Right lobe of liver (tissue), 4 donors: ENCODE measurements at regions not wholly inside any gene's neighbourhood (a gene's known extent, or its start where the extent isn't known, plus 50 kb on each side); places are given as distances from the start of the nearest gene placed in this dataset.
"Not testable (repeated sequence)": the region's sequence is repeated elsewhere in the genome, so short reads cannot be mapped to it uniquely, and the experiment has no call there.

Experiments used
- POLR2A ChIP-seq: fragments of 450-650 bp; IDR thresholded peaks from one replicate; pipeline ENCODE4 v1.6.1; 2017; ENCODE audit warnings: antibody characterized with exemption, mild to moderate bottlenecking
- TF ChIP-seq, protein P1 (sequence below), 4 donors: fragments of 200-600 bp in 3 of 4; fragments of 450-650 bp in 1 of 4; IDR thresholded peaks; one replicate each; pipeline versions ENCODE4 v1.5.1 to v1.8.0; 2016 to 2022; ENCODE audit warnings: antibody characterized with exemption in 4 of 4, mild to moderate bottlenecking in 2 of 4
- donor health status: DM: no; HTN: no; CAD: no.
- donor health status: DM: no; HTN: no; CAD: no.
- donor health status: DM: no; HTN: yes; CAD: no.

DNA sequence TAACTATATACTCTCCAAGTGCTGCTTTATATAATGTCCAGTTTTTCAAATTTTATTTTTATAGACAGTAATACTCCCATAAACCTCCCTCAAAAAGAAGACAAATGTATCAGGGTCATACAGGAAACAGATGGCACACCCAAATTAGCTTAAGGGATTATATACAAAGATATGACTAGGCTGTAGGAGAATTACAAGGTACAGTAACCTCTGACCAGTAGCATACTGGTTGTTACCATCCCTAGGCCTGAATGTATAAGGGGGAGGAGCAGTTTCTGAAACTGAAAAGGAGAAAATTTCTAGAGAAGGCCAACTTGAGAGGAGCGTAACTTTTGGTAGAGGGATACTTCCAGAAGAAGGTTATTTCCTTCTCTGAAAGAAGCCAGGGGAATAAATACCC lies 122.6 kb upstream of the NBPF19 start:
- TF ChIP-seq, protein P1, sequence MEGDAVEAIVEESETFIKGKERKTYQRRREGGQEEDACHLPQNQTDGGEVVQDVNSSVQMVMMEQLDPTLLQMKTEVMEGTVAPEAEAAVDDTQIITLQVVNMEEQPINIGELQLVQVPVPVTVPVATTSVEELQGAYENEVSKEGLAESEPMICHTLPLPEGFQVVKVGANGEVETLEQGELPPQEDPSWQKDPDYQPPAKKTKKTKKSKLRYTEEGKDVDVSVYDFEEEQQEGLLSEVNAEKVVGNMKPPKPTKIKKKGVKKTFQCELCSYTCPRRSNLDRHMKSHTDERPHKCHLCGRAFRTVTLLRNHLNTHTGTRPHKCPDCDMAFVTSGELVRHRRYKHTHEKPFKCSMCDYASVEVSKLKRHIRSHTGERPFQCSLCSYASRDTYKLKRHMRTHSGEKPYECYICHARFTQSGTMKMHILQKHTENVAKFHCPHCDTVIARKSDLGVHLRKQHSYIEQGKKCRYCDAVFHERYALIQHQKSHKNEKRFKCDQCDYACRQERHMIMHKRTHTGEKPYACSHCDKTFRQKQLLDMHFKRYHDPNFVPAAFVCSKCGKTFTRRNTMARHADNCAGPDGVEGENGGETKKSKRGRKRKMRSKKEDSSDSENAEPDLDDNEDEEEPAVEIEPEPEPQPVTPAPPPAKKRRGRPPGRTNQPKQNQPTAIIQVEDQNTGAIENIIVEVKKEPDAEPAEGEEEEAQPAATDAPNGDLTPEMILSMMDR (IDR thresholded peaks at IDR 0.05), result not testable (repeated sequence)
- not testable (repeated sequence) for TF ChIP-seq POLR2A
